Fibroblast of the conjunctiva (primary cell): ENCODE measurements at regions not wholly inside any gene's neighbourhood (a gene's known extent, or its start where the extent isn't known, plus 50 kb on each side); places are given as distances from the start of the nearest gene placed in this dataset.
A peak's percentile ranks its signal among the peaks of the same experiment; 100 is the strongest.

Experiments used
- DNase-seq: peaks from one replicate; pipeline ENCODE4 v3.0.0-alpha.2; 2010; ENCODE audit warnings: low read depth

DNA sequence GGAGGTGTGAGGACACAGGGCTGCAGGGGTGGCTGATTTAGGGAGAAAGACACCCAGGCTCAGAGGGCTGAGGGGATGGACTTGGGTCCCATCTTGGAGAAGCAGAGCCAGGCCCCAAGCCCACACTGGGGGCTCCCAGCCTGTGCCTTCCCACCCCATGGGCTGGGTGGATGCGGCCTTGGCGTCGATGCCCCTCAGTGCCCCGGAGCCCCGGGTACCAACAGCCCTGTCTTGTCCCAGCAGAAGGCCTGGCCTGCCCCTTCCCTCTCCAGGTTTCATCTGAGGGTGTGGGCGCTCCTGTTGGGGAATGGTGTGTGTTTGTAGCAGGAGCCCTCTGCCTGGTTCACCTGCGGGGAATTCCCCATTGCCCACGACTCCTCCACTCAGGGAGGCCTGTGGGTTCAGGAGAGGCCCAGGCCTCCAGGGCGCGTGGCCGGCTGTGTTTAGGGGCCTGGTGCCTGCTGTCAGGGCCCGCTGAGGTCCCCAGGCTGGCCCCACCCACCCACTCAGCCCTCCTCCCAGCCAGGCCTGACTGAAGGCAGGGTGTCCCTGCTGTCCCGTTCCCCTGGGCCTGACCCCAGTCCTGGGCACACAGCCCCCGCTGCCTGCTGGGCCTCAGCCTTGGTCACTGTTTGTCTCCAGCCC, 51.1 kb upstream of the BEGAIN start:
- DNase-seq, result no peak

DNA sequence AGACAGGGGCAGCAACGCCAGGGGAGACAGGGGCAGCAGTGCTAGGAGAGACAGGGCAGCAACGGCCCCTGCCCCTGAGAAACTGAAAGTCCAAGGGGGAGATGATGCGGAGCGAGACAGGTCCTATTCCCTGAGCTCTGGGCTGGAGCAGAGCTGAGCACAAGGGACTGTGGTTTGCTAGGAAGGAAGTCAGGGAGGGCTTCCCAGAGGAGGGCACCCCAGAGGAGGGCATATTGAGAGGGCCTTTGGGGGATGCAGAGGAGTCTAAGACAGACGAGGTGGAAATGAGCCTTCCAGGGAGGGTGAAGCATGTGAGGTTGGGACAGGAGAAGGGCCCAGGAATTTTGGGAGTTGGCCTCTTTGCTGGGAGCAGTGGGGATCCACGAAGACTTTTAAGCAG, 52.1 kb upstream of the BEGAIN start:
- no peak for DNase-seq

DNA sequence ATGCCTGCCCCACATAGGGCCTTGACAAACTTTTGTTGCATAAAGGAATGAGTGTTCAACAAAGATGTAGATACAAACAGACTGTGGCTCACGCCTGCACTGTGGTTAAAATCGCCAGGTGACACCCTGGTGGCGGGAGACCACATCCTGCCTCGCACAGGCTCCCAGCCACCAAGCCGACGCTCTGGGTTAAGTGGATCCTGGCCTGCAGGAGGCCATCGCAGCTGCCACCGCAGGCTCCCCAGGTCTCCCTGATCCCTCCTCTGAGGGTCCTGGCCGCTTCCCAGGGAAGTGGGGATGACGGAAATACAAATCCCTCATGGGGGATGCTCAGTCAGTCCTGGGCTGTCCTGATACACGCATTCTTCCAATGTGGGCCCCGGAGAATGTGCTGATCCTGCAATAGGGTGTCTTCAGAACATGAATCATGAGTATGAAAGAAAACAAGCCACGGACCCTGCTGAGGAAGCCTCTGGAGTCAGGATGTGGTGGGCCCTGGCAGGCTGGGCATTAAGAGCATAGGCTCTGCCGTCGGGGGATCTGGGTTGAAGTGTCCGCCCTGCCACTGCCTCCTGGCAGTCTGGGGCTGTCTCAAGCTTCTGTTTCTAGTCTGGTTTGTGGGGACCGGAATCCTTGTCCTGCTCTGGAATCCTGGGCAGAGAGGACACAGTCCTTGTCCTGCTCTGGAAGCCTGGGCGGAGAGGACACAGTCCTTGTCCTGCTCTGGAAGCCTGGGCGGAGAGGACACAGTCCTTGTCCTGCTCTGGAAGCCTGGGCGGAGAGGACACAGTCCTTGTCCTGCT, 53.5 kb upstream of the BEGAIN start:
- no peak for DNase-seq

DNA sequence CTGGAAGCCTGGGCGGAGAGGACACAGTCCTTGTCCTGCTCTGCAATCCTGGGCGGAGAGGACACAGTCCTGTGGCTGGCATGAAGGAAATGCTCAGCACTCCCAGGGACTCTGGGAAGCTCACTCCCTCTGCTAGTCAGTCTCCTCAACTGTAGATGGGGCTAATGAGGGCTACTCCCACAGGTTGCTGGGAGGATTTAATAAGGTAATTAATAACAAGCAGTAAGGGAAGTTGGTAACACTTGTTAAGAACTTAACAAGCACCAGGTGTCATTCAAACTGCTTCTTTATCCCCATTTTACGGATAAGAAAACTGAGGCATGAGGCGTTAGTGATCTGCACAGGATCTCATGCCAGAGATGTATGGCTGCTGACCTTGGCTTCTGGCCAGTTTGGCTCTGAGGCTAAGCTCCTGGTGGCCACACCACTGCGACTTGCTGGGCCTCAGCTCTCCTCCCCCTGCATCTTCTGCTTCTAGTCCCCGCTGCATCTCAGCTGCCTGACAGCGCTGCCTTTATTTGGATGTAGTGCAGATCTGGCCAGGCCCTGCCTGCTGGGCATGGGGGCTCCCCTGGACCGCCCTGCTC, 54.1 kb upstream of the BEGAIN start:
- DNase-seq, result no peak

DNA sequence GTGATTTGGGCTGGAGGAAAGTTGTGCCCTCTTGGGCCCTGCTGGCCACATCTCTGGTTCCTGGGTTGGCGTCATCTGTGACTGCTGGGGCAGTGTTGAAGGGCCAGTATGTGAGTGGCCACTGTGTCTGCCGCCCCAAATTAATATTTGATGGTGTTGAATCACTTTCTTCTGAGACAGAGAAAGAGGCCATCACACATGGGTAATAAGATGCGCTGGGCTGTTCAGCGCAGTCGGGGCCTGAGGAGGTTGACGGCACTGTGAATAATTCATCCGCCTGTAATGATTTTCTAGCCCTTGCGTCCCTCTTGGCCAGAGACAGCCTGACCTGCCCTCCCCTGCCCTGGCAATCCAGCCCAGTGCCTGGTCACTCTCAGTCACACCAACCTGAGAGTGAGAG, 56.2 kb upstream of the BEGAIN start:
- DNase-seq, result no peak

DNA sequence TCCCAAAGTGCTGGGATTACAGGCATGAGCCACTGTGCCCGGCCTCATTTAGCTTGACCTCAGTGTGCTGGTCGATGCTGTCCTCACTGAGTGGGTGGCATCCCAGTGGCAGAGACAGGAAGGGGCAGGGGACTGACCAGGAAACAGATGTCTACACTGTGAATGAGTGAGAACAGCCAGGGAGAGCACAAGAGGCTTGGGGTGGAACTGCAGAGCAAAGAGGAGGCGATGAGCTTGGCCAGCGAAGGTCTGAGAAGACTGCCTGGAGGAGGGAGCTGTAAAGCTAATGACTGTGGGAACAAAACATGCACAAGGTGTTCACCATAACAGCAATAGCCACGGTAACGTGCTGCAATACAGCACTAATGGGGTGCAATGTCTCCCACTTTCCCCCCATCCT, 57.2 kb upstream of the BEGAIN start:
- DNase-seq, result no peak

DNA sequence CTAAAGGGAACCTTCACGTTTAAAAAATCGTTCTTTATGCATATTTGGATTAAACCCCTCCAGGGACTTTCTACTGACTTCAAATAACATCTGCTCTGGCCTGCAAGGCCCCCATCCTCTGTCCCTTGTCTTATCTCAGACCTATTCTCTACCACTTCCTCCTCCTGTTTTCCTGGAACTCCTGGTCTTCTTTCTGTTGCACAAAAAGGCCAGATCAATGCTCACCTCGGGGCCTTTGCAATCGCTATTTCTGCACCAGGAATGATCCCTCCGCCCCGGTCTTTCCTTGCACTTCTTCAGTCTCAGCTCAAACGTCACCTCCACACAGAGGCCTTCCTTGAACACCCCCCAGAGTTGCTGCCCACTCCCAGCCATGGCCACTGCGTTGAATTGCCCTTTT, 57.6 kb upstream of the BEGAIN start:
- no peak for DNase-seq

DNA sequence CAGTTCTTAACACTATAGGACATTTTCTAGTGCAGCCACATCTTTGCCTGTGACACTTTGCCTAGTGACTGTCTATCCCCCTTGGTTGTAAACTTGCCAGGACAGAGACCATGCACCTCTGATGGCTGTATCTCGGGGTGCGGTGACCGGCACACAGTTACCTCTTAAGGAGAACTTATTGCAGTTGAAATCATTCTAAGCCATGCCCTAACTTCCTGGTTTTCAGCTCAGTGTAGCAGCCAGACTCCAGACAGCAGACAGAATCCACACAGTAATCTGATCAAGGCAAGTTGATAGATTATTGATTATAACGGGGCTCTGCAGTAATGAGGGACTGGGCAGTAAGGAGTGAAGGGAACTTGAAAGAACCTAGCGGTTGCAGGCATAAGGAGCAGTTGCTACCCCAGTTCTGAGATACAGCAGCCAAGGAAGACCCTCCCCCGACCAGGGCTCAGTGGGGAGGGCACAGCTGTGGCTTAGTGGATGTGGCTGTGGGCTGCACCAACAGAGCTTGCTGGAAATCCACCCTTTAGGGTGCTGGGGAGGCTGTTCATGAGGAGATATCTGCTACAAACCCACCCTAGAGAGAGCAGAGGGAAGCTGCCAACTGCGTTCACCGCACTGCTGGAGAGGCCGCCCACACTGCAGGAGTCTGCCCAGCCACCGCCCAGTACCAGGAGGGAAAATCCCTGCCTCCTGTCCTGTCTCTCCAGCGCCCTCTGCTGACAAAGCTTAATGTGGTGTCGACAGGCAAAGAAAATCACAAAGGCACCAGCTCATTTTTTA, 58.2 kb upstream of the BEGAIN start:
- peak; percentile 70 for DNase-seq

DNA sequence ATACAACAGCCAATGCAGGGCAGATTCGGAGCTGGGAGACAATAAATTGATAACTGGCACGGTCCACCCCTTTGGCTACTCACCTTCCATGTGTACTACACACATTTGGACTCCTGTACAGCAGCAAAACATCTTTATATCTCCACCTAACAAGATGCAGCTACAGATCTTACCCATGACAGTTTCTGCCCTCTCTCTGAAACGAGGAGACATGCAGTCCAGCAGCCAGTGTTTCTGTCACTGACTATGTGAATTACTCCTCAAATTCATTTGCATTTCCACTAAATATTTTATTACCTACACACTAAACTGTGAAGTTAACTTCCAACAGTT, 58.7 kb upstream of the BEGAIN start:
- no peak for DNase-seq

DNA sequence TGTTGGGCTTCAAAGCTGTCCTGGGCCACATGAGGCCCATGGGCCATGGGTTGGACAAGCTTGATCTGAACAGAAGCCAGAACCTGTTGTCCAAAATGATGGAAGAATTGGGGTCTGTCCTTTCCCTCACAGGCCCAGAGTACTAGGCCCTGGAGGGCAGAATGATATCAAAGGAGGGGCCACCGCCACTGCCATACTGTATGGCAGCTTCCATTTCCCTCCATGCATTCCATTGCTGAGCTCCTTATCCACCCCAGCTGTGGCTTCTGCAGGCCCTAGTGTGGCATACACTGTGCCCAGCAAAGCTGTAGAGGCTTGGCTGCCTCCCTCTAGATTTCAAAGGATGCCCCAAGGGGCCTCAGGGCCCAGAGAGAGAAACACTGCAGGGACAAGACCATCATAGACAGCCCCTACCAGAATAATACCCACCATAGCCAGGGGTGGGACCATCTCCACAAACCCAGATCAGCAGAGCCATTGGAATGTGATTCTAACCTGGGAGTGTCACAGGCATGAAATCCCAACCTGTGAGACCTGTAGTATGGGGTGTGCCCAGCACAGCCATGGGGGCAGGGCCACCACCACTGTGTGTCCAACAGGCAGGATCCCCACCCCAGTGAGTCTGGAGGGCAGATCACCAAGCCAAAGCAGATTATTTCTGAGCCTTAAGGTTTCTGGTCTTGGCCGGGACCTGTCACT, 61.4 kb upstream of the BEGAIN start:
- no peak for DNase-seq

DNA sequence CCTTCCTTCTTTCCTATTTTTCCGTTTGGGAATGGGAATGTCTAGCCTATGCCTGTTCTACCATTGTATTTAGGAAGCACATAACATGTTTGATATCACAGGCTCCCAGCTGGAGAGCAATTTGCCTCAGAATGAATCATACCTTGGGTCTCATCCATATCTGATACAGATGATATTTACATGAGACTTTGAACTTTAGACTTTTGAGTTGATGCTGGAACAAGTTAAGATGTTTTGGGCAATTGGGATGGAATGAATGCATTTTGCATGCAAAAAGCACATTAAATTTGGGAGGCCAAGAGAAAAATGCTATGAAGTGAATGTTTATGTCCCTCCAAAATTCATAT, 61.9 kb upstream of the BEGAIN start:
- DNase-seq, result peak; percentile 14

DNA sequence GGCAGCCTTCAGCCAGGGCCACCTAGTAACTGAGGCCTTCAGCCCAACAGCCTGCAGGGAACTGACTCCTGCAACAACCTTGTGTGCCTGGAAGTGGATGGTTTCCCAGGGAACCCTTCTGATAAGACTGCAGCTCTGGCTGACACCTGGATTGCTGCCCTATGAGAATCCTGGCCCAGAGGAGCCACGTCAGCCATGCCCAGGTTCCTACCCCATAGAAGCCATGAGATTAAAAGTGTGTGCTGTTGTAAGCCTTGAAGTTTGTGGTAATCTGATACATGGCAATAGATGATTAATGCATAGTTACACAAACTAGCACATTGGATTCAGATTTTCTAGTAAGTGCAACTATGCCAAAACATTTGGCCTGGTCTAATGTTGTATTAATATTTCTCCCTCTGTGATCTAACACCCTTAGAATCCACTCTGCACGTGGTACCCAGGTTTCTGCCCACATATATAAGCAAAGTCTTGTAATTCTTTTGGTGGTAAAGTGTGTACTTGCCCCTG, 64.8 kb upstream of the BEGAIN start:
- DNase-seq, result peak; percentile 38

DNA sequence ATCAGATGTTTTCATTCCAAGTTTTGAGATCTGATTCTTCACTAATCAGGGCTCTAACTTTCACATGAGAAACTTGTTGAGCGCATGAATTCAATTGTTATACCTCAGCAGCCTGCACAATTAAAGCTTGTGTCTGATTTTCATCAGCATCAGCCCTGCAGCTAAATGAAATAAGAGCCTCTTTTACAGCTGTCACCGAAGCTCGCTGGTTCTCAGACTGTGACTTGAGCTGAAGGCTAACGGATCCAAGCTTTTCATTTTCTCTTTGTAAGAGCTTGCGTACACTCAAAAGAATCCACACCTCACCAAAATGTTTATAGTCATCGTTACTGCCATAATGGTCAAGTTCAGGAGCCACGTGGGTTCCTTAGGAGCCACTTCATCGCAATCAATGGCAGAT, 65.5 kb upstream of the BEGAIN start:
- DNase-seq, result no peak

DNA sequence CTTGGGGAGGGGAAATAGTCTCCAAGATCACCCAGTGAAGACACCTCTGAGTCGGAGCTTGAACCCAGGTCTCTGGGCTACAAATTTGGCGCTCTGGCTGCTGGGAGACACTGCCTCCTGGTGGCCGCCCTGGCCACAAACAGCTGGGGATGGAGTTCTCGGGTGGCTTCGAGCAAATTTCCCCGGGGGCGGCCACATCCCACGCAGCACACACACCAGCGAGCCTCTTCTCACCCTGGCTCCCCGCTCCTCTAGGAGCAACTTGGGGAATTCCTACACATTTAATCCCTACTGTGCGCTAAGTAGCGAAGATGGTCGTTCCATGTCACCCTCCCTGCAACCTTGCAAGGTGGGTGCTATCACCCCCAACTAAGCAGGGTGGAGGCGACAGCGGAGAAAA, 66.2 kb upstream of the BEGAIN start:
- no peak for DNase-seq

DNA sequence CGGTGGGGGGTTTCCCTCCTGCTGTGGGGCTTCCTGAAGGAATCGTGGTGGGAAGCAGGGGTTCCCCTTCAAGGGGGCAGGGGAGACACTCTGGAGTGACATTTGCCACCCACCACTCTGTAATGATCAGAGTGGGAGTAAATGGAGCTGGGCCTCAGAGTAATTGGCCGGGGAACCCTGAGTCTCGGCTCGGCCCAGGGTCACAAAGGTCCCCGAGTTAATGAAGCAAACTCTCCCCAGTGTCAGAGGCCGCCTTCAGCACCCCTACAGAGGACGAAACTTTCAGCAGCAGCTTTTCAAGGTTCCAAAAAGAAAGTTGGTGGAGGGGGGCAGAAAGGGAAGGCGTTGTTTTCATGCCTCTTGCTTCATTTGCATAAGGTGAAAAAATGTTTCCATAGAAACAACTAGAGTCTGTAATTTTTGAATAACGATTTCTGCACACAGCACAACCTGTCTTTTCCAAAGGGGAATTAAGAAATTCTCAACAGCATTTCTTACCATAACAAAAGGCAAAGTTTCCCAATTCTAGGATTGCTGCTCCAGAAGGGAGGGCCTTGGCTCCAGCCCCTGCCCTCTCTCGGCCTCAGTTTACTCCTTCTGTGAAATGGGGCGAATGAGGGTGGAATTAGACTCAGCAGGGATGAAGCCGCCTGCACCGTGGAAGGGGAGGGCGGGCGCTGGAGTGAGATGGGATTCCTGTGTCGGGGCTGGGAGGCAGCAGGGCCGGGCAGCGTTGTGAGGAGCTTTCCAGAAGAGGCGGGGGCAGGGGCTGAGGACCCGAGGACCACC, 67.0 kb upstream of the BEGAIN start:
- no peak for DNase-seq

DNA sequence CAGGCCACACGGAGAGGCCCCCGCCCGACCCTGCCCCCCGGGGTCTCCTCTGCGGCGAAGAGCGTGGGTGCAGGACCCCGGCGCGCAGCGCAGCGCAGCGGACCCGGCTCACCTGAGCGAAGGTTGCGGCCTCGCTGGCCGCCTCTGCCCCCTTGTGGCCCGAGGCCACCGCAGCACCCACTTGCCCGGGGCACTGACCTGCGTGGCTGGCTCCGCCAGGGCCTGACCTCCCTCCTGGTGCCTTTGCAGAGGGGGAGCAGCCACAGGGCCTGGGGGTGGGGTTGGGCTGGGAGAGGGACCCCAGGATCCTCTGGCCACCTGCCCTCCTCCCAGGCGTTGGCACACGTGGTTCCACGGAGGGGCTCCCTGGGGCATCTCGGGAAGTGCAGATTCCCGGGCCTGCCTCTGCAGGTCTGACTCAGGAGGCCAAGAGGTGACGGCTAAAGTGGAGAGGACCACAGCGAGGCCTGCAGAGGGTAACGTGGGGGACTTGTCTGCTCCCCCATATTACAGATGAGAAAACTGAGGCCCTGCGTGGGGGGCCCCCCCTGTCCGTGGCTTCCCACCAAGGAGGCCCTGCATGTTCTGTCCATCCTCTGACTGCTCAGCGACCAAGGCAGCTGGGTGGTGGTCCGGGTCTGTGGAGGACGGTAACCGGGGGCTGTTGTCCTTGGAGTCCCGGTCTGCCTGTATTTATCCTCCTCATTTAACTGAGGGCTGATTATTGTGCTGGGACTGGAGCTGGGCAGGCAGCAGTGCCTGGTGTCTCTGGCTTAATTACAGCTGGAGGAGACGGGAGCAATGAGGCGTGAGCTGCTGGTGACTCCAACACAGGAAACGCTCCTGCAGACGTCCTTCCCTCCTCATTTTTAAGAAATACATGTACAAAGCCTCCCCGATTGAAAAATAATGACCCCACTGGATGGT, 67.9 kb upstream of the BEGAIN start:
- no peak for DNase-seq

DNA sequence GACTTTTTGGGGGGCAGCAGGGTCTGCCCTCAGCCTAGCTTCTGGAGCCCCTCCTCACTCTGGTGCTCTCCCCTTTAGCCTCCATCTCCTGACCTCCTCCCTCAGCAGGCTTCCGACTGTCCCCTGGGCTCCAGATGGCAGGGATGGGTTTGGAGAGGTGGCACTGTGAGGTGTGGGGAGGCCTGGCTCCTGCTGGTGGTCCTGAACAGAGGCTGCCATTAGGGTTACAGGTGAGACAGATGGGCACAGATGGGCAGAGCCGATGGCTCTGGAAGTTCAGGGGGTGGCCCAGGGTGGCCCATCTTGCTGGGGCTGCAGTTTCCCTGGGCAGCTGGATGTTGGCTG, 68.5 kb upstream of the BEGAIN start:
- no peak for DNase-seq

DNA sequence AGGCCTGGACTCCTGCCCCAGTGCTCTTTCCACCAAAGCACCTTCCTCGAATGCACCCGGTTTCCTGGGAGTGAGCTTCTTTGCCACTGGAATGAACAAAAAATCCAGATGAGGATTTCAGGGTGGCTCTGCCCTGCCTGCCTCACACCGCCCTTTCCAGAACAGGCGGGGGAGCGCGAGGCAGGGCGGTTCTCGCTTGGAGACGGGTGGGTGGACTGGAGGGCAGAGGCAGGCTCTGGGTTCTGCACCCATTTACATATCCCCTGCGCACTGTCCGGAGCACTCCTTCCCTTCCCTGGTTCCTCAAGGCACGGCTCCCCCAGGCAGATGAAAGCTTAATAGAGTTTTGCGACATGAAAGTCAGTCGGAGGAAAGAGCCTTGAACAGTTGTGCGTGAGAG, 69.7 kb upstream of the DLK1 start:
- no peak for DNase-seq

DNA sequence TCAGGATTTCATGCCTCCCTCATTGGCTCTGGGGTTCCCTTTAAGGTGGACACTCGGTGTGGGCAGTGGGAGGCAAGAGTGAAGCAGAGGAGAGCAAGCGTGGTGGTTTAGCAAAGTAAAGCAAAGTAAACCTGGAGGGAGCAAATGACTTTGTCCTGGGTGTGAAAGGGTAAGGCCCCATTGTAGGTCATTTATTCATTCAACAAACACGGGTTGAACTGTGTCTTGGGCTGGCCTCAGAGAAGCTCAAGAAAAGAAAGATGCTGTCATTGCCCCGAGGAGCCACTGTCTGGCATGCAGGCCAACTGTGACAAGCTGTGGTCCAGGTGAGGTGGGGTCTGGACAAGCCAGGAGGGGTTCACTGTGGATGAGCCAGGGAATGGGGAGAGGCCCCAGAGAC, 68.9 kb upstream of the DLK1 start:
- no peak for DNase-seq

DNA sequence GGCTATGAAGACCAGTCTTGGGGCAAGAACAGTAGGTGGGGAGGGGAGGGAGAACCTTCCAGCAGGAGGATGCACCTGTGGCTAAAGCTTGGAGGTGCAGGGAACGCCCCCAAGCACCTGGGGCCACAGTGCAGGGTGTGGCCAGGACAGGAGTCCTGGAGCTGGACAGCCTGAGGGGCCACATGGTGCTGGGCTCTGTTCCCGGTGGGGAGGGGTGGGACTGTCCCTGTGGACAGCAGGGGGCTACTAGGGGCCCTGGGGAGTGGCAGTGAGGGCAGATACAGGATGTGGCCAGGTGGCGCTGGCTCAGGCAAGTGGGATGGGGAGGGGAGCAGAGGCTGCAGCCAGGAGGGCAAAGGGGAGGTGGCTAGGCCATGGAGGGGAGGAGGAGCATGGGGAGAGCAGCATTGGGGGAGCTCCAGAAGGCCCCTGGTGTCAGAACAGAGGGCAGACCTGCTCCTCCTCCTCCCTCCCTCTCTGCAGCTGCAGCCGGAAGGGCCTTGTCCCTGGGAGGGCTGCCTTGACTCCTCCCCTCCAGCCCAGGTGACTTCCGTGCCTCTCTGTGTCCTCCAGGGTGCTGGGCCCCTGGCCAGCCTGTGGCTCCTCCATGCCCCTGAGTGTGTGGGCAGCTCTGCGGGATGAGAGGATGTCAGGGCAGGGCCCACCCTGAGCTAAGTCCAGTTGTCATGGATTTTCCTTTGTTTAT, 68.4 kb upstream of the DLK1 start:
- DNase-seq, result no peak
